A549 (cell line): ENCODE measurements at regions not wholly inside any gene's neighbourhood (a gene's known extent, or its start where the extent isn't known, plus 50 kb on each side); places are given as distances from the start of the nearest gene placed in this dataset.

ENCODE experiments used
- BHLHE40 ChIP-seq: IDR thresholded peaks from 2 replicates; pipeline ENCODE4 v1.6.1; 2012; ENCODE audit warnings: low read depth, low read length, inconsistent platforms
- HMGXB4 ChIP-seq: fragments of 250-450 bp; sonication (Bioruptor Pico); IDR thresholded peaks from 2 replicates; pipeline ENCODE4 v1.5.0; 2021; ENCODE audit warnings: mild to moderate bottlenecking, moderate library complexity, borderline replicate concordance
- MAX ChIP-seq: IDR thresholded peaks from 2 replicates; pipeline ENCODE4 v1.6.1; 2012
- POLR2AphosphoS2 ChIP-seq: conservative IDR thresholded peaks from 2 replicates; pipeline ENCODE4 v1.6.1; 2012; ENCODE audit warnings: low read length, improper control_type of control experiment, inconsistent platforms
- TF ChIP-seq, protein P1 (sequence below): fragments of >200 bp; sonication (Bioruptor Twin); formaldehyde crosslinking; IDR thresholded peaks from 3 replicates; pipeline ENCODE4 v1.5.1; 2016

GRCh38 chr16:85283305-85284050 is 171.2 kb upstream of the CIBAR2 start:
- TF ChIP-seq, protein P1, sequence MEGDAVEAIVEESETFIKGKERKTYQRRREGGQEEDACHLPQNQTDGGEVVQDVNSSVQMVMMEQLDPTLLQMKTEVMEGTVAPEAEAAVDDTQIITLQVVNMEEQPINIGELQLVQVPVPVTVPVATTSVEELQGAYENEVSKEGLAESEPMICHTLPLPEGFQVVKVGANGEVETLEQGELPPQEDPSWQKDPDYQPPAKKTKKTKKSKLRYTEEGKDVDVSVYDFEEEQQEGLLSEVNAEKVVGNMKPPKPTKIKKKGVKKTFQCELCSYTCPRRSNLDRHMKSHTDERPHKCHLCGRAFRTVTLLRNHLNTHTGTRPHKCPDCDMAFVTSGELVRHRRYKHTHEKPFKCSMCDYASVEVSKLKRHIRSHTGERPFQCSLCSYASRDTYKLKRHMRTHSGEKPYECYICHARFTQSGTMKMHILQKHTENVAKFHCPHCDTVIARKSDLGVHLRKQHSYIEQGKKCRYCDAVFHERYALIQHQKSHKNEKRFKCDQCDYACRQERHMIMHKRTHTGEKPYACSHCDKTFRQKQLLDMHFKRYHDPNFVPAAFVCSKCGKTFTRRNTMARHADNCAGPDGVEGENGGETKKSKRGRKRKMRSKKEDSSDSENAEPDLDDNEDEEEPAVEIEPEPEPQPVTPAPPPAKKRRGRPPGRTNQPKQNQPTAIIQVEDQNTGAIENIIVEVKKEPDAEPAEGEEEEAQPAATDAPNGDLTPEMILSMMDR = no peak
- TF ChIP-seq HMGXB4 (CRISPR knock-in tag) (no peak), POLR2AphosphoS2 (no peak), MAX (no peak), BHLHE40 (no peak)
